ENCODE measurements at regions not wholly inside any gene's neighbourhood (a gene's known extent, or its start where the extent isn't known, plus 50 kb on each side); places are given as distances from the start of the nearest gene placed in this dataset.

GRCh38 chr3:170695486-170696064 lies 109.7 kb upstream of the SLC7A14 start:
- no peak for TF ChIP-seq POLR2A (IDR thresholded peaks at IDR 0.05; ENCODE audit: low read depth, low read length)
- no peak for TF ChIP-seq POLR2AphosphoS5 (IDR thresholded peaks at IDR 0.05; ENCODE audit: low read depth, low read length)
